HCT116 (cell line): ENCODE measurements at regions not wholly inside any gene's neighbourhood (a gene's known extent, or its start where the extent isn't known, plus 50 kb on each side); places are given as distances from the start of the nearest gene placed in this dataset.

ENCODE experiments used
- ATAC-seq: fragments of 200-7000 bp; cut with Tn5 transposase; 2 replicates; pipeline ENCODE4 v1.9.1; 2020; ENCODE audit warnings: mild to moderate bottlenecking, moderate library complexity
- BruUV-seq: library from RNA; stranded (reverse); fragments of 400-500 nt; replicated peaks from 2 replicates; lab custom pipeline; 2021; lab: Mats Ljungman, UMichigan
- CTCF ChIA-PET: fragments of 300-600 bp; sonication (Branson Sonifier 250); formaldehyde crosslinking; loops from one replicate; lab custom pipeline; 2021; ENCODE audit warnings: antibody characterized with exemption; lab: Charles Lee
- POLR2A ChIA-PET: fragments of 300-600, 350-600 bp; sonication (Branson Sonifier 250); formaldehyde crosslinking; loops from one replicate; lab custom pipeline; 2021; ENCODE audit warnings: antibody characterized with exemption; lab: Charles Lee
- RAD21 ChIA-PET, 2 experiments: fragments of 300-600 bp; sonication (Branson Sonifier 250); formaldehyde crosslinking; loops; one replicate each; lab custom pipeline; 2023; ENCODE audit warnings: low total read pairs in 2 of 2; ENCODE audit not compliant: uncharacterized antibody in 2 of 2, unreplicated experiment in 2 of 2, low non-redundant PET in 1 of 2; lab: Charles Lee
- DNase-seq: peaks from one replicate; pipeline ENCODE4 v3.0.0-alpha.2; 2010; ENCODE audit warnings: low read depth, low spot score
- H2AFZ ChIP-seq: fragments of 200-600 bp; shearing (Covaris generic), sonication (generic); 2 replicates; pipeline ENCODE4 v1.6.1; 2017; ENCODE audit warnings: low read depth, mixed run types, mixed read lengths, antibody characterized with exemption, low read length; ENCODE audit not compliant: poor library complexity, severe bottlenecking
- H3K27ac ChIP-seq: 2 replicates; pipeline ENCODE4 v1.5.1; 2012; ENCODE audit warnings: low read depth, low read length
- H3K27me3 ChIP-seq: fragments of 200-600 bp; sonication (generic); 2 replicates; pipeline ENCODE4 v1.6.1; 2016; ENCODE audit warnings: mixed run types, low read length, mixed read lengths; ENCODE audit not compliant: insufficient read depth
- H3K36me3 ChIP-seq, 2 experiments: fragments of 200-500 bp in 1 of 2; fragments of 200-600 bp in 1 of 2; sonication (Bioruptor generic) in 1 of 2; sonication (generic) in 1 of 2; 2 replicates each; pipeline versions ENCODE4 v1.5.1 to v1.6.1; 2014 to 2016; ENCODE audit warnings: low read length in 2 of 2, inconsistent platforms in 1 of 2, mixed read lengths in 1 of 2, mixed run types in 1 of 2; ENCODE audit not compliant: insufficient read depth in 2 of 2, control insufficient read depth in 1 of 2
- H3K4me1 ChIP-seq, 2 experiments: fragments of 200-600 bp in 1 of 2; sonication (generic) in 1 of 2; 2 replicates each; pipeline versions ENCODE4 v1.5.1 to v1.6.1; 2012 to 2017; ENCODE audit warnings: low read length in 2 of 2, inconsistent platforms in 1 of 2, mild to moderate bottlenecking in 1 of 2, mixed read lengths in 1 of 2, mixed run types in 1 of 2, moderate library complexity in 1 of 2; ENCODE audit not compliant: insufficient read depth in 2 of 2, control insufficient read depth in 1 of 2
- H3K4me2 ChIP-seq: fragments of 200-600 bp; sonication (generic); 2 replicates; pipeline ENCODE4 v1.6.1; 2017; ENCODE audit warnings: mixed run types, low read length, mixed read lengths
- H3K4me3 ChIP-seq, 2 experiments: fragments of 200-600 bp in 1 of 2; sonication (generic) in 1 of 2; replicated peaks in 1 of 2; 2 replicates each; pipeline ENCODE4 v1.5.1; 2011 to 2016; ENCODE audit warnings: low read length in 2 of 2, control low read depth in 1 of 2, low read depth in 1 of 2, mild to moderate bottlenecking in 1 of 2, mixed read lengths in 1 of 2, mixed run types in 1 of 2
- H3K79me2 ChIP-seq: fragments of 200-600 bp; sonication (generic); 2 replicates; pipeline ENCODE4 v1.6.1; 2017; ENCODE audit warnings: mild to moderate bottlenecking, mixed run types, low read length, moderate library complexity, mixed read lengths; ENCODE audit not compliant: insufficient read depth
- H3K9ac ChIP-seq: fragments of 200-600 bp; sonication (generic); 2 replicates; pipeline ENCODE4 v1.6.1; 2016; ENCODE audit warnings: low read length, mixed read lengths
- H3K9me2 ChIP-seq: fragments of 200-600 bp; sonication (generic), shearing (Covaris generic); 2 replicates; pipeline ENCODE4 v1.6.1; 2017; ENCODE audit warnings: mixed run types, mild to moderate bottlenecking, moderate library complexity; ENCODE audit not compliant: insufficient read depth
- H3K9me3 ChIP-seq, 2 experiments: fragments of 200-500 bp in 1 of 2; fragments of 200-600 bp in 1 of 2; sonication (Bioruptor generic) in 1 of 2; sonication (generic) in 1 of 2; 2 replicates each; pipeline ENCODE4 v1.6.1; 2014 to 2017; ENCODE audit warnings: low read length in 2 of 2, mixed read lengths in 2 of 2, inconsistent platforms in 1 of 2, low read depth in 1 of 2, mild to moderate bottlenecking in 1 of 2, mixed run types in 1 of 2, moderate library complexity in 1 of 2; ENCODE audit not compliant: control insufficient read depth in 1 of 2, insufficient read depth in 1 of 2
- H4K20me1 ChIP-seq: fragments of 200-600 bp; sonication (generic), shearing (Covaris generic); 2 replicates; pipeline ENCODE4 v1.6.1; 2017; ENCODE audit warnings: mixed run types, mild to moderate bottlenecking, moderate library complexity; ENCODE audit not compliant: insufficient read depth
- ATF3 ChIP-seq: IDR thresholded peaks from 2 replicates; pipeline ENCODE4 v1.6.1; 2012
- CBX3 ChIP-seq: IDR thresholded peaks from 2 replicates; pipeline ENCODE4 v1.6.1; 2012; ENCODE audit warnings: low read depth
- CEBPB ChIP-seq: IDR thresholded peaks from 2 replicates; pipeline ENCODE4 v1.6.1; 2012; ENCODE audit warnings: low read depth
- EGR1 ChIP-seq: IDR thresholded peaks from 2 replicates; pipeline ENCODE4 v1.6.1; 2012; ENCODE audit warnings: low read depth
- ELF1 ChIP-seq: IDR thresholded peaks from 2 replicates; pipeline ENCODE4 v1.6.1; 2012; ENCODE audit warnings: low read depth, borderline replicate concordance
- EZH2 ChIP-seq: fragments of 200-600 bp; sonication (generic); IDR thresholded peaks from 2 replicates; pipeline ENCODE4 v1.6.1; 2017; ENCODE audit warnings: antibody characterized with exemption, mixed run types
- EZH2phosphoT487 ChIP-seq: fragments of 200-600 bp; IDR thresholded peaks from 2 replicates; pipeline ENCODE4 v1.6.1; 2018; ENCODE audit warnings: antibody characterized with exemption, borderline replicate concordance
- FOSL1 ChIP-seq: IDR thresholded peaks from 2 replicates; pipeline ENCODE4 v1.6.1; 2012; ENCODE audit warnings: low read depth
- JUND ChIP-seq: IDR thresholded peaks from 2 replicates; pipeline ENCODE4 v1.6.1; 2012
- POLR2A ChIP-seq: IDR thresholded peaks from 2 replicates; pipeline ENCODE4 v1.7.0; 2011; ENCODE audit warnings: borderline replicate concordance; ENCODE audit not compliant: insufficient read depth, insufficient read length; ENCODE audit errors: extremely low read depth
- SIN3A ChIP-seq: IDR thresholded peaks from 2 replicates; pipeline ENCODE4 v1.6.1; 2012; ENCODE audit warnings: low read depth
- SP1 ChIP-seq: IDR thresholded peaks from 2 replicates; pipeline ENCODE4 v1.6.1; 2012; ENCODE audit warnings: low read depth
- SRF ChIP-seq: IDR thresholded peaks from 2 replicates; pipeline ENCODE4 v1.6.1; 2012; ENCODE audit warnings: low read depth
- TCF7L2 ChIP-seq: IDR thresholded peaks from 2 replicates; pipeline ENCODE4 v1.7.0; 2011; ENCODE audit warnings: borderline replicate concordance, inconsistent platforms; ENCODE audit not compliant: insufficient read depth, insufficient read length; ENCODE audit errors: extremely low read depth
- YY1 ChIP-seq: IDR thresholded peaks from 2 replicates; pipeline ENCODE4 v1.6.1; 2011; ENCODE audit warnings: low read length, low read depth, moderate library complexity, mild to moderate bottlenecking; ENCODE audit not compliant: insufficient replicate concordance; ENCODE audit errors: extremely low read depth
- ZBTB33 ChIP-seq: IDR thresholded peaks from 2 replicates; pipeline ENCODE4 v1.6.1; 2011; ENCODE audit warnings: mild to moderate bottlenecking, low read length, moderate library complexity; ENCODE audit not compliant: insufficient replicate concordance; ENCODE audit errors: extremely low read depth
- ZFX ChIP-seq: fragments of 450-650 bp; IDR thresholded peaks from 2 replicates; pipeline ENCODE4 v1.6.1; 2017
- ZNF274 ChIP-seq: fragments of 200-500 bp; sonication (Bioruptor generic); IDR thresholded peaks from 2 replicates; pipeline ENCODE4 v1.6.1; 2014; ENCODE audit warnings: mild to moderate bottlenecking, low read depth, low read length, inconsistent platforms
- intact Hi-C: fragments of 100-400 bp; cut with micrococcal nuclease; formaldehyde crosslinking; loops from 2 replicates; pipeline ENCODE4 v1.10.0; 2022
- TF ChIP-seq, protein P1 (sequence below): IDR thresholded peaks from 2 replicates; pipeline ENCODE4 v1.6.1; 2012; ENCODE audit warnings: low read depth
- TF ChIP-seq, protein P2 (sequence below), 3 experiments: fragments of 200-600 bp in 1 of 3; sonication (generic) in 1 of 3; IDR thresholded peaks in 2 of 3; conservative IDR thresholded peaks in 1 of 3; 2 replicates each; pipeline ENCODE4 v1.5.1; 2012 to 2017; ENCODE audit warnings: low read depth in 2 of 3, low read length in 2 of 3, antibody characterized with exemption in 1 of 3, borderline replicate concordance in 1 of 3, control low read depth in 1 of 3, mild to moderate bottlenecking in 1 of 3, mixed read lengths in 1 of 3, mixed run types in 1 of 3, moderate library complexity in 1 of 3; ENCODE audit not compliant: insufficient read depth in 1 of 3

DNA sequence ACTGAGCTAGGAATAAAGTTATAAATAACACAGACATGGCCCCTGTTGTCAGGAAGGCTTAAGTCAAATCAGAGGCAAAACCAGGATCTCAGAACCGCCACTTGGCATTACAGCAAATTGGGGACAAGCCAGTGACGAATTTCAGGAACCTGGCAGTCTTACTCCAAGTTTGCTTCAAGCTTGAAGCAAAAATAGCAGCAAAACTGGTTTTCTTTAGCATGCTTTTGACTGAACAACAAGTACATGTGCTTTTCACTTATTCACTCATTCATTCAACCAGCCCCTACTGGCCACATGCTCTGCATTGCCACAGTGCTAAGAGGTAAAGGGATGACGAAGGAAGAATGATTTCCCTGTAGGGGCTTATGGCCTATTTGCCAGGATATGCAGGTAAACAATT, 253.9 kb upstream of the PPARGC1A start:
- no TSS peak for BruUV-seq
- H3K4me2 ChIP-seq = no peak overlapping the region
- H3K9me2 ChIP-seq = no peaks in the 10 kb centered on the region
- ChIA-PET CTCF (no interaction called here), POLR2A (no interaction called here), RAD21 (no interaction called here)
- H3K27ac ChIP-seq = no peak overlapping the region
- no peaks in the 10 kb centered on the region for H4K20me1 ChIP-seq
- no peak for TF ChIP-seq EZH2phosphoT487
- TF ChIP-seq ZNF274 = no peak
- no peak for TF ChIP-seq TCF7L2
- TF ChIP-seq, protein P1, sequence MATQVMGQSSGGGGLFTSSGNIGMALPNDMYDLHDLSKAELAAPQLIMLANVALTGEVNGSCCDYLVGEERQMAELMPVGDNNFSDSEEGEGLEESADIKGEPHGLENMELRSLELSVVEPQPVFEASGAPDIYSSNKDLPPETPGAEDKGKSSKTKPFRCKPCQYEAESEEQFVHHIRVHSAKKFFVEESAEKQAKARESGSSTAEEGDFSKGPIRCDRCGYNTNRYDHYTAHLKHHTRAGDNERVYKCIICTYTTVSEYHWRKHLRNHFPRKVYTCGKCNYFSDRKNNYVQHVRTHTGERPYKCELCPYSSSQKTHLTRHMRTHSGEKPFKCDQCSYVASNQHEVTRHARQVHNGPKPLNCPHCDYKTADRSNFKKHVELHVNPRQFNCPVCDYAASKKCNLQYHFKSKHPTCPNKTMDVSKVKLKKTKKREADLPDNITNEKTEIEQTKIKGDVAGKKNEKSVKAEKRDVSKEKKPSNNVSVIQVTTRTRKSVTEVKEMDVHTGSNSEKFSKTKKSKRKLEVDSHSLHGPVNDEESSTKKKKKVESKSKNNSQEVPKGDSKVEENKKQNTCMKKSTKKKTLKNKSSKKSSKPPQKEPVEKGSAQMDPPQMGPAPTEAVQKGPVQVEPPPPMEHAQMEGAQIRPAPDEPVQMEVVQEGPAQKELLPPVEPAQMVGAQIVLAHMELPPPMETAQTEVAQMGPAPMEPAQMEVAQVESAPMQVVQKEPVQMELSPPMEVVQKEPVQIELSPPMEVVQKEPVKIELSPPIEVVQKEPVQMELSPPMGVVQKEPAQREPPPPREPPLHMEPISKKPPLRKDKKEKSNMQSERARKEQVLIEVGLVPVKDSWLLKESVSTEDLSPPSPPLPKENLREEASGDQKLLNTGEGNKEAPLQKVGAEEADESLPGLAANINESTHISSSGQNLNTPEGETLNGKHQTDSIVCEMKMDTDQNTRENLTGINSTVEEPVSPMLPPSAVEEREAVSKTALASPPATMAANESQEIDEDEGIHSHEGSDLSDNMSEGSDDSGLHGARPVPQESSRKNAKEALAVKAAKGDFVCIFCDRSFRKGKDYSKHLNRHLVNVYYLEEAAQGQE = no peak
- TF ChIP-seq JUND = no peak
- no peak for TF ChIP-seq YY1
- no peak for TF ChIP-seq ELF1
- TF ChIP-seq, protein P2, sequence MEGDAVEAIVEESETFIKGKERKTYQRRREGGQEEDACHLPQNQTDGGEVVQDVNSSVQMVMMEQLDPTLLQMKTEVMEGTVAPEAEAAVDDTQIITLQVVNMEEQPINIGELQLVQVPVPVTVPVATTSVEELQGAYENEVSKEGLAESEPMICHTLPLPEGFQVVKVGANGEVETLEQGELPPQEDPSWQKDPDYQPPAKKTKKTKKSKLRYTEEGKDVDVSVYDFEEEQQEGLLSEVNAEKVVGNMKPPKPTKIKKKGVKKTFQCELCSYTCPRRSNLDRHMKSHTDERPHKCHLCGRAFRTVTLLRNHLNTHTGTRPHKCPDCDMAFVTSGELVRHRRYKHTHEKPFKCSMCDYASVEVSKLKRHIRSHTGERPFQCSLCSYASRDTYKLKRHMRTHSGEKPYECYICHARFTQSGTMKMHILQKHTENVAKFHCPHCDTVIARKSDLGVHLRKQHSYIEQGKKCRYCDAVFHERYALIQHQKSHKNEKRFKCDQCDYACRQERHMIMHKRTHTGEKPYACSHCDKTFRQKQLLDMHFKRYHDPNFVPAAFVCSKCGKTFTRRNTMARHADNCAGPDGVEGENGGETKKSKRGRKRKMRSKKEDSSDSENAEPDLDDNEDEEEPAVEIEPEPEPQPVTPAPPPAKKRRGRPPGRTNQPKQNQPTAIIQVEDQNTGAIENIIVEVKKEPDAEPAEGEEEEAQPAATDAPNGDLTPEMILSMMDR (IDR thresholded peaks at IDR 0.05 in 2 of 3, conservative IDR thresholded peaks at IDR 0.05 in 1 of 3; ENCODE audit: borderline replicate concordance in 1 of 3, insufficient read depth in 1 of 3, low read depth in 2 of 3, low read length in 2 of 3) = no peak
- no peak for TF ChIP-seq ATF3
- no peak for TF ChIP-seq CBX3
- TF ChIP-seq ZBTB33 = no peak
- TF ChIP-seq EZH2 = no peak
- no peak for TF ChIP-seq SRF
- TF ChIP-seq POLR2A = no peak
- TF ChIP-seq FOSL1 = no peak
- TF ChIP-seq EGR1 = no peak
- TF ChIP-seq SIN3A = no peak
- TF ChIP-seq CEBPB = no peak
- no peak for TF ChIP-seq ZFX
- TF ChIP-seq SP1 = no peak
- no peaks in the 10 kb centered on the region for H3K27me3 ChIP-seq
- H3K36me3 ChIP-seq = no peaks in the 10 kb centered on the region
- H3K4me3 ChIP-seq = no peak overlapping the region
- ATAC-seq (no peak), DNase-seq (no peak)
- no peaks in the 10 kb centered on the region for H3K79me2 ChIP-seq
- H3K4me1 ChIP-seq = no peaks in the 10 kb centered on the region
- H2AFZ ChIP-seq = no peak overlapping the region
- intact Hi-C loops = no loop called here
- no peak overlapping the region for H3K9ac ChIP-seq
- H3K9me3 ChIP-seq = peaks cover 0 to 3% of the 10 kb centered on the region in 2 experiments; a peak in 1 of 4 replicates
